HCT116 (cell line): ENCODE measurements at regions not wholly inside any gene's neighbourhood (a gene's known extent, or its start where the extent isn't known, plus 50 kb on each side); places are given as distances from the start of the nearest gene placed in this dataset.

Experiments used
- ATAC-seq: fragments of 200-7000 bp; cut with Tn5 transposase; 2 replicates; pipeline ENCODE4 v1.9.1; 2020; ENCODE audit warnings: mild to moderate bottlenecking, moderate library complexity
- BruUV-seq: library from RNA; stranded (reverse); fragments of 400-500 nt; replicated peaks from 2 replicates; lab custom pipeline; 2021; lab: Mats Ljungman, UMichigan
- CTCF ChIA-PET: fragments of 300-600 bp; sonication (Branson Sonifier 250); formaldehyde crosslinking; loops from one replicate; lab custom pipeline; 2021; ENCODE audit warnings: antibody characterized with exemption; lab: Charles Lee
- POLR2A ChIA-PET: fragments of 300-600, 350-600 bp; sonication (Branson Sonifier 250); formaldehyde crosslinking; loops from one replicate; lab custom pipeline; 2021; ENCODE audit warnings: antibody characterized with exemption; lab: Charles Lee
- RAD21 ChIA-PET, 2 experiments: fragments of 300-600 bp; sonication (Branson Sonifier 250); formaldehyde crosslinking; loops; one replicate each; lab custom pipeline; 2023; ENCODE audit warnings: low total read pairs in 2 of 2; ENCODE audit not compliant: uncharacterized antibody in 2 of 2, unreplicated experiment in 2 of 2, low non-redundant PET in 1 of 2; lab: Charles Lee
- DNase-seq: peaks from one replicate; pipeline ENCODE4 v3.0.0-alpha.2; 2010; ENCODE audit warnings: low read depth, low spot score
- H2AFZ ChIP-seq: fragments of 200-600 bp; shearing (Covaris generic), sonication (generic); 2 replicates; pipeline ENCODE4 v1.6.1; 2017; ENCODE audit warnings: low read depth, mixed run types, mixed read lengths, antibody characterized with exemption, low read length; ENCODE audit not compliant: poor library complexity, severe bottlenecking
- H3K27ac ChIP-seq: 2 replicates; pipeline ENCODE4 v1.5.1; 2012; ENCODE audit warnings: low read depth, low read length
- H3K27me3 ChIP-seq: fragments of 200-600 bp; sonication (generic); 2 replicates; pipeline ENCODE4 v1.6.1; 2016; ENCODE audit warnings: mixed run types, low read length, mixed read lengths; ENCODE audit not compliant: insufficient read depth
- H3K36me3 ChIP-seq, 2 experiments: fragments of 200-500 bp in 1 of 2; fragments of 200-600 bp in 1 of 2; sonication (Bioruptor generic) in 1 of 2; sonication (generic) in 1 of 2; 2 replicates each; pipeline versions ENCODE4 v1.5.1 to v1.6.1; 2014 to 2016; ENCODE audit warnings: low read length in 2 of 2, inconsistent platforms in 1 of 2, mixed read lengths in 1 of 2, mixed run types in 1 of 2; ENCODE audit not compliant: insufficient read depth in 2 of 2, control insufficient read depth in 1 of 2
- H3K4me1 ChIP-seq, 2 experiments: fragments of 200-600 bp in 1 of 2; sonication (generic) in 1 of 2; 2 replicates each; pipeline versions ENCODE4 v1.5.1 to v1.6.1; 2012 to 2017; ENCODE audit warnings: low read length in 2 of 2, inconsistent platforms in 1 of 2, mild to moderate bottlenecking in 1 of 2, mixed read lengths in 1 of 2, mixed run types in 1 of 2, moderate library complexity in 1 of 2; ENCODE audit not compliant: insufficient read depth in 2 of 2, control insufficient read depth in 1 of 2
- H3K4me2 ChIP-seq: fragments of 200-600 bp; sonication (generic); 2 replicates; pipeline ENCODE4 v1.6.1; 2017; ENCODE audit warnings: mixed run types, low read length, mixed read lengths
- H3K4me3 ChIP-seq, 2 experiments: fragments of 200-600 bp in 1 of 2; sonication (generic) in 1 of 2; replicated peaks in 1 of 2; 2 replicates each; pipeline ENCODE4 v1.5.1; 2011 to 2016; ENCODE audit warnings: low read length in 2 of 2, control low read depth in 1 of 2, low read depth in 1 of 2, mild to moderate bottlenecking in 1 of 2, mixed read lengths in 1 of 2, mixed run types in 1 of 2
- H3K79me2 ChIP-seq: fragments of 200-600 bp; sonication (generic); 2 replicates; pipeline ENCODE4 v1.6.1; 2017; ENCODE audit warnings: mild to moderate bottlenecking, mixed run types, low read length, moderate library complexity, mixed read lengths; ENCODE audit not compliant: insufficient read depth
- H3K9ac ChIP-seq: fragments of 200-600 bp; sonication (generic); 2 replicates; pipeline ENCODE4 v1.6.1; 2016; ENCODE audit warnings: low read length, mixed read lengths
- H3K9me2 ChIP-seq: fragments of 200-600 bp; sonication (generic), shearing (Covaris generic); 2 replicates; pipeline ENCODE4 v1.6.1; 2017; ENCODE audit warnings: mixed run types, mild to moderate bottlenecking, moderate library complexity; ENCODE audit not compliant: insufficient read depth
- H3K9me3 ChIP-seq, 2 experiments: fragments of 200-500 bp in 1 of 2; fragments of 200-600 bp in 1 of 2; sonication (Bioruptor generic) in 1 of 2; sonication (generic) in 1 of 2; 2 replicates each; pipeline ENCODE4 v1.6.1; 2014 to 2017; ENCODE audit warnings: low read length in 2 of 2, mixed read lengths in 2 of 2, inconsistent platforms in 1 of 2, low read depth in 1 of 2, mild to moderate bottlenecking in 1 of 2, mixed run types in 1 of 2, moderate library complexity in 1 of 2; ENCODE audit not compliant: control insufficient read depth in 1 of 2, insufficient read depth in 1 of 2
- H4K20me1 ChIP-seq: fragments of 200-600 bp; sonication (generic), shearing (Covaris generic); 2 replicates; pipeline ENCODE4 v1.6.1; 2017; ENCODE audit warnings: mixed run types, mild to moderate bottlenecking, moderate library complexity; ENCODE audit not compliant: insufficient read depth
- CBX3 ChIP-seq: IDR thresholded peaks from 2 replicates; pipeline ENCODE4 v1.6.1; 2012; ENCODE audit warnings: low read depth
- CEBPB ChIP-seq: IDR thresholded peaks from 2 replicates; pipeline ENCODE4 v1.6.1; 2012; ENCODE audit warnings: low read depth
- EGR1 ChIP-seq: IDR thresholded peaks from 2 replicates; pipeline ENCODE4 v1.6.1; 2012; ENCODE audit warnings: low read depth
- ELF1 ChIP-seq: IDR thresholded peaks from 2 replicates; pipeline ENCODE4 v1.6.1; 2012; ENCODE audit warnings: low read depth, borderline replicate concordance
- EZH2 ChIP-seq: fragments of 200-600 bp; sonication (generic); IDR thresholded peaks from 2 replicates; pipeline ENCODE4 v1.6.1; 2017; ENCODE audit warnings: antibody characterized with exemption, mixed run types
- EZH2phosphoT487 ChIP-seq: fragments of 200-600 bp; IDR thresholded peaks from 2 replicates; pipeline ENCODE4 v1.6.1; 2018; ENCODE audit warnings: antibody characterized with exemption, borderline replicate concordance
- FOSL1 ChIP-seq: IDR thresholded peaks from 2 replicates; pipeline ENCODE4 v1.6.1; 2012; ENCODE audit warnings: low read depth
- JUND ChIP-seq: IDR thresholded peaks from 2 replicates; pipeline ENCODE4 v1.6.1; 2012
- POLR2A ChIP-seq: IDR thresholded peaks from 2 replicates; pipeline ENCODE4 v1.7.0; 2011; ENCODE audit warnings: borderline replicate concordance; ENCODE audit not compliant: insufficient read depth, insufficient read length; ENCODE audit errors: extremely low read depth
- RAD21 ChIP-seq: IDR thresholded peaks from 2 replicates; pipeline ENCODE4 v1.6.1; 2012; ENCODE audit warnings: low read depth, mild to moderate bottlenecking
- SP1 ChIP-seq: IDR thresholded peaks from 2 replicates; pipeline ENCODE4 v1.6.1; 2012; ENCODE audit warnings: low read depth
- TCF7L2 ChIP-seq: IDR thresholded peaks from 2 replicates; pipeline ENCODE4 v1.7.0; 2011; ENCODE audit warnings: borderline replicate concordance, inconsistent platforms; ENCODE audit not compliant: insufficient read depth, insufficient read length; ENCODE audit errors: extremely low read depth
- YY1 ChIP-seq: IDR thresholded peaks from 2 replicates; pipeline ENCODE4 v1.6.1; 2011; ENCODE audit warnings: low read length, low read depth, moderate library complexity, mild to moderate bottlenecking; ENCODE audit not compliant: insufficient replicate concordance; ENCODE audit errors: extremely low read depth
- ZBTB33 ChIP-seq: IDR thresholded peaks from 2 replicates; pipeline ENCODE4 v1.6.1; 2011; ENCODE audit warnings: mild to moderate bottlenecking, low read length, moderate library complexity; ENCODE audit not compliant: insufficient replicate concordance; ENCODE audit errors: extremely low read depth
- ZFX ChIP-seq: fragments of 450-650 bp; IDR thresholded peaks from 2 replicates; pipeline ENCODE4 v1.6.1; 2017
- ZNF274 ChIP-seq: fragments of 200-500 bp; sonication (Bioruptor generic); IDR thresholded peaks from 2 replicates; pipeline ENCODE4 v1.6.1; 2014; ENCODE audit warnings: mild to moderate bottlenecking, low read depth, low read length, inconsistent platforms
- intact Hi-C: fragments of 100-400 bp; cut with micrococcal nuclease; formaldehyde crosslinking; loops from 2 replicates; pipeline ENCODE4 v1.10.0; 2022
- TF ChIP-seq, protein P1 (sequence below), 3 experiments: fragments of 200-600 bp in 1 of 3; sonication (generic) in 1 of 3; IDR thresholded peaks in 2 of 3; conservative IDR thresholded peaks in 1 of 3; 2 replicates each; pipeline ENCODE4 v1.5.1; 2012 to 2017; ENCODE audit warnings: low read depth in 2 of 3, low read length in 2 of 3, antibody characterized with exemption in 1 of 3, borderline replicate concordance in 1 of 3, control low read depth in 1 of 3, mild to moderate bottlenecking in 1 of 3, mixed read lengths in 1 of 3, mixed run types in 1 of 3, moderate library complexity in 1 of 3; ENCODE audit not compliant: insufficient read depth in 1 of 3
- TF ChIP-seq, protein P2 (sequence below): IDR thresholded peaks from 2 replicates; pipeline ENCODE4 v1.6.1; 2012; ENCODE audit warnings: low read depth

DNA sequence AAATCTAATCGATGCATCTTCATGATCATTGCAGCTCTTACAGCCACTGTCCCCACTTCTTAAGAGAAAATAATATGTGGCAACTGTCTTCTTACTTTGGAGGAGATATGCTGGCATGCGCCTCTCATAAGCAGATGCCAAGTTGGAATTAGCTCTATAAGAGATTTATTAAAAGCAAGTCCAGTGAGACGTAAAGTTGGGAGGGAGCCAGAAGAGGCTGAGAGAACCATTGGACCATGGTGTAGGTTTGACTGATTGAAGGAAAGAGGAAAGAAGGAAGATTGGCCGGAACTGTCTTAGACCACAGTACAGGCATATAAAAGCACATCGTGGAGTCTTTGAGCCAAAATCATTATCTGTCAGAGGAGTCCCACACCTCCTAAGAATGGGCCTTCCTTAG lies 265.7 kb upstream of the ZC3H15 start:
- H3K4me2 ChIP-seq, result no peak overlapping the region
- H3K27ac ChIP-seq, result no peak overlapping the region
- no peaks in the 10 kb centered on the region for H4K20me1 ChIP-seq
- ATAC-seq, result no peak
- no peaks in the 10 kb centered on the region for H3K9me3 ChIP-seq
- ChIA-PET POLR2A (no interaction called here), RAD21 (no interaction called here), CTCF (no interaction called here)
- H3K79me2 ChIP-seq, result no peaks in the 10 kb centered on the region
- H3K9me2 ChIP-seq, result no peaks in the 10 kb centered on the region
- no peak for DNase-seq
- no peaks in the 10 kb centered on the region for H3K27me3 ChIP-seq
- BruUV-seq, result no TSS peak
- no peaks in the 10 kb centered on the region for H3K4me1 ChIP-seq
- intact Hi-C loops, result no loop called here
- TF ChIP-seq ELF1 (no peak), FOSL1 (no peak), RAD21 (no peak), ZFX (no peak), ZBTB33 (no peak), POLR2A (no peak), CBX3 (no peak), EGR1 (no peak), ZNF274 (no peak), YY1 (no peak), TCF7L2 (no peak), EZH2phosphoT487 (no peak), JUND (no peak), EZH2 (no peak), SP1 (no peak), CEBPB (no peak)
- TF ChIP-seq, protein P1, sequence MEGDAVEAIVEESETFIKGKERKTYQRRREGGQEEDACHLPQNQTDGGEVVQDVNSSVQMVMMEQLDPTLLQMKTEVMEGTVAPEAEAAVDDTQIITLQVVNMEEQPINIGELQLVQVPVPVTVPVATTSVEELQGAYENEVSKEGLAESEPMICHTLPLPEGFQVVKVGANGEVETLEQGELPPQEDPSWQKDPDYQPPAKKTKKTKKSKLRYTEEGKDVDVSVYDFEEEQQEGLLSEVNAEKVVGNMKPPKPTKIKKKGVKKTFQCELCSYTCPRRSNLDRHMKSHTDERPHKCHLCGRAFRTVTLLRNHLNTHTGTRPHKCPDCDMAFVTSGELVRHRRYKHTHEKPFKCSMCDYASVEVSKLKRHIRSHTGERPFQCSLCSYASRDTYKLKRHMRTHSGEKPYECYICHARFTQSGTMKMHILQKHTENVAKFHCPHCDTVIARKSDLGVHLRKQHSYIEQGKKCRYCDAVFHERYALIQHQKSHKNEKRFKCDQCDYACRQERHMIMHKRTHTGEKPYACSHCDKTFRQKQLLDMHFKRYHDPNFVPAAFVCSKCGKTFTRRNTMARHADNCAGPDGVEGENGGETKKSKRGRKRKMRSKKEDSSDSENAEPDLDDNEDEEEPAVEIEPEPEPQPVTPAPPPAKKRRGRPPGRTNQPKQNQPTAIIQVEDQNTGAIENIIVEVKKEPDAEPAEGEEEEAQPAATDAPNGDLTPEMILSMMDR (IDR thresholded peaks at IDR 0.05 in 2 of 3, conservative IDR thresholded peaks at IDR 0.05 in 1 of 3; ENCODE audit: borderline replicate concordance in 1 of 3, insufficient read depth in 1 of 3, low read depth in 2 of 3, low read length in 2 of 3), result no peak
- TF ChIP-seq, protein P2, sequence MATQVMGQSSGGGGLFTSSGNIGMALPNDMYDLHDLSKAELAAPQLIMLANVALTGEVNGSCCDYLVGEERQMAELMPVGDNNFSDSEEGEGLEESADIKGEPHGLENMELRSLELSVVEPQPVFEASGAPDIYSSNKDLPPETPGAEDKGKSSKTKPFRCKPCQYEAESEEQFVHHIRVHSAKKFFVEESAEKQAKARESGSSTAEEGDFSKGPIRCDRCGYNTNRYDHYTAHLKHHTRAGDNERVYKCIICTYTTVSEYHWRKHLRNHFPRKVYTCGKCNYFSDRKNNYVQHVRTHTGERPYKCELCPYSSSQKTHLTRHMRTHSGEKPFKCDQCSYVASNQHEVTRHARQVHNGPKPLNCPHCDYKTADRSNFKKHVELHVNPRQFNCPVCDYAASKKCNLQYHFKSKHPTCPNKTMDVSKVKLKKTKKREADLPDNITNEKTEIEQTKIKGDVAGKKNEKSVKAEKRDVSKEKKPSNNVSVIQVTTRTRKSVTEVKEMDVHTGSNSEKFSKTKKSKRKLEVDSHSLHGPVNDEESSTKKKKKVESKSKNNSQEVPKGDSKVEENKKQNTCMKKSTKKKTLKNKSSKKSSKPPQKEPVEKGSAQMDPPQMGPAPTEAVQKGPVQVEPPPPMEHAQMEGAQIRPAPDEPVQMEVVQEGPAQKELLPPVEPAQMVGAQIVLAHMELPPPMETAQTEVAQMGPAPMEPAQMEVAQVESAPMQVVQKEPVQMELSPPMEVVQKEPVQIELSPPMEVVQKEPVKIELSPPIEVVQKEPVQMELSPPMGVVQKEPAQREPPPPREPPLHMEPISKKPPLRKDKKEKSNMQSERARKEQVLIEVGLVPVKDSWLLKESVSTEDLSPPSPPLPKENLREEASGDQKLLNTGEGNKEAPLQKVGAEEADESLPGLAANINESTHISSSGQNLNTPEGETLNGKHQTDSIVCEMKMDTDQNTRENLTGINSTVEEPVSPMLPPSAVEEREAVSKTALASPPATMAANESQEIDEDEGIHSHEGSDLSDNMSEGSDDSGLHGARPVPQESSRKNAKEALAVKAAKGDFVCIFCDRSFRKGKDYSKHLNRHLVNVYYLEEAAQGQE, result no peak
- H3K36me3 ChIP-seq, result no peaks in the 10 kb centered on the region
- H2AFZ ChIP-seq, result no peak overlapping the region
- no peak overlapping the region for H3K4me3 ChIP-seq
- no peak overlapping the region for H3K9ac ChIP-seq
